AG04450 (cell line): ENCODE measurements at regions not wholly inside any gene's neighbourhood (a gene's known extent, or its start where the extent isn't known, plus 50 kb on each side); places are given as distances from the start of the nearest gene placed in this dataset.

Source experiments
- CTCF ChIA-PET: fragments of 300-600, 350-600 bp; formaldehyde crosslinking; extraction: SDS; loops from one replicate; lab custom pipeline; 2022; ENCODE audit warnings: antibody characterized with exemption, inconsistent platforms; lab: Charles Lee
- POLR2A ChIA-PET: fragments of 350-600 bp; formaldehyde crosslinking; extraction: SDS; loops from one replicate; lab custom pipeline; 2021; ENCODE audit warnings: antibody characterized with exemption, inconsistent platforms; lab: Yijun Ruan, JAX
- DNase-seq: peaks from one replicate; pipeline ENCODE4 v3.0.0-alpha.2; 2011; ENCODE audit warnings: low read depth, low spot score
- H3K27ac ChIP-seq: one replicate; pipeline ENCODE4 v1.5.1; 2012; ENCODE audit warnings: low read depth, low read length, control low read depth
- H3K27me3 ChIP-seq: one replicate; pipeline ENCODE4 v1.6.0; 2012; ENCODE audit warnings: low read length; ENCODE audit not compliant: control insufficient read depth, insufficient read depth
- H3K4me3 ChIP-seq: 2 replicates; pipeline ENCODE4 v1.5.1; 2011; ENCODE audit warnings: mild to moderate bottlenecking, low read depth, low read length, control low read depth
- H3K9me3 ChIP-seq: 2 replicates; pipeline ENCODE4 v1.5.1; 2012; ENCODE audit warnings: low read length; ENCODE audit not compliant: control insufficient read depth, insufficient read depth
- TF ChIP-seq, protein P1 (sequence below): IDR thresholded peaks from 2 replicates; pipeline ENCODE4 v1.5.1; 2011; ENCODE audit warnings: low read depth, low read length, control low read depth, inconsistent platforms

GRCh38 chr4:187575706-187576105, 419.9 kb upstream of the ZFP42 start:
- TF ChIP-seq, protein P1, sequence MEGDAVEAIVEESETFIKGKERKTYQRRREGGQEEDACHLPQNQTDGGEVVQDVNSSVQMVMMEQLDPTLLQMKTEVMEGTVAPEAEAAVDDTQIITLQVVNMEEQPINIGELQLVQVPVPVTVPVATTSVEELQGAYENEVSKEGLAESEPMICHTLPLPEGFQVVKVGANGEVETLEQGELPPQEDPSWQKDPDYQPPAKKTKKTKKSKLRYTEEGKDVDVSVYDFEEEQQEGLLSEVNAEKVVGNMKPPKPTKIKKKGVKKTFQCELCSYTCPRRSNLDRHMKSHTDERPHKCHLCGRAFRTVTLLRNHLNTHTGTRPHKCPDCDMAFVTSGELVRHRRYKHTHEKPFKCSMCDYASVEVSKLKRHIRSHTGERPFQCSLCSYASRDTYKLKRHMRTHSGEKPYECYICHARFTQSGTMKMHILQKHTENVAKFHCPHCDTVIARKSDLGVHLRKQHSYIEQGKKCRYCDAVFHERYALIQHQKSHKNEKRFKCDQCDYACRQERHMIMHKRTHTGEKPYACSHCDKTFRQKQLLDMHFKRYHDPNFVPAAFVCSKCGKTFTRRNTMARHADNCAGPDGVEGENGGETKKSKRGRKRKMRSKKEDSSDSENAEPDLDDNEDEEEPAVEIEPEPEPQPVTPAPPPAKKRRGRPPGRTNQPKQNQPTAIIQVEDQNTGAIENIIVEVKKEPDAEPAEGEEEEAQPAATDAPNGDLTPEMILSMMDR: no peak
- no peak overlapping the region for H3K27ac ChIP-seq
- POLR2A ChIA-PET: no interaction called here
- no peak for DNase-seq
- H3K4me3 ChIP-seq: no peak overlapping the region
- CTCF ChIA-PET: no interaction called here
- H3K27me3 ChIP-seq: no peaks in the 10 kb centered on the region
- no peaks in the 10 kb centered on the region for H3K9me3 ChIP-seq

DNA sequence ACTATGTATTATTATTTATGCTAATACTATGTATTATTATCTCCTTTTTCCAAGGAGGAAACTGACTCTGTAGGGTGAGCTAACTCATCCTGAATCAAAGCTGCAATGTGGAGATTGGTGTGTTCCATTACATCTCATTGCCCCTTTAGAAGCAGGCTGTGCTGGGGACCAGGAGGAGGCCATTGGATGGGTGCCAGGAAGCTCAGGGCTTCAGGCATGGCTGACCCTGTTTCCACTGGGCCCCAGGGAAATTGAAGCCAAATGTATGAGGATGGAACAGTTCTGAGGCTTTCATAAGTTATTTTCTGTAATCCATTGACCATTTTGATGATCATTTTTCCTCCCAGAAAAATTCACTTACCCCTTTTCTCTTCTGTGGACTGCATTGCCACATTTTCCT, 418.8 kb upstream of the ZFP42 start:
- Histone ChIP-seq H3K4me3 (no peak overlapping the region), H3K27me3 (no peaks in the 10 kb centered on the region), H3K9me3 (no peaks in the 10 kb centered on the region), H3K27ac (no peak overlapping the region)
- TF ChIP-seq, protein P1: no peak
- POLR2A ChIA-PET: no interaction called here
- CTCF ChIA-PET: no interaction called here
- DNase-seq: no peak

DNA sequence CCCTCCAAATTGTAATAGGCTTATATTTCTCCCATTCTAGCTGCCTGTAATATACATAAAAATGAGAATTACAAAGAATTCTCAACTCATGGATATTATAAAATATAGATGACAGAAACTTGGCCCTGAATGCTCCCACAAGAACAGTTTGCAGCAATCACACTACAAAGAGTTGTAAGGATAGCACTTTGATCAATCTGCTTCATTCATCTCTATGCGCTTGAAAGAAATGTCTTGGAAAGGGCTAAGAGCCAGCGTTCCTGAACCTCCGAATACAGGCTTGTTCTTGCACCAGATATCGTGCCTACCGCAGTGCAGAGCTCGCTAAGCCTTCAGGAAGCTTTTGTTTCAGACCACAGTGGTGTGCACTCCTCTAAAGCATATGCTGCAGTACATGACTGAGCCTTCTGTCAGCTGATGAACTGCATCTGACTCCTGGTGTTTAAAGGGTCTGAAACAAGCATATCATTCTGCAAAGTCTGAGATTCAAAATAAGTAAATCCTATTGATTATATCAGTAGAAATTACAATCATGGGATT, 417.6 kb upstream of the ZFP42 start:
- CTCF ChIA-PET: no interaction called here
- DNase-seq: no peak
- H3K27ac ChIP-seq: no peak overlapping the region
- POLR2A ChIA-PET: no interaction called here
- no peaks in the 10 kb centered on the region for H3K27me3 ChIP-seq
- no peaks in the 10 kb centered on the region for H3K9me3 ChIP-seq
- TF ChIP-seq, protein P1: no peak
- H3K4me3 ChIP-seq: no peak overlapping the region

DNA sequence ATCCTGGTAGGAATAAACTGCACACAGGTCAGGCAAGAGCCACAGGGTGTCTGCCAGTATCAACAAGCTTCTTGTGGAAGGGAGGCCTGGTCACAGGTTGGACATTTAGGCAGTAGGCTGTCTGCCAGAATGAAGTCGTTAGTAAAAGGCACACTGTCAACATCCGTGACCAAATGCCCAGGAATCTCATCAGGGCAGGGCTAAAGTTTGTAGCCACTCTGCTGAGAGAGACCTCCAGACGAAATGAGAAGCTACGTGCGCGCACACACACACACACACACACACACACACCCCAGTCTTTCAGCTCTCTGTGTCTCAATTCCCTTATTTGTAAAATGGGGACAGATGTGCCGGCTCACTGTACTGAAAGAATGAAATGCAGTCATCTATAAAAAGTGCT, 408.7 kb upstream of the ZFP42 start:
- ChIA-PET CTCF (no interaction called here), POLR2A (no interaction called here)
- TF ChIP-seq, protein P1: no peak
- H3K9me3 ChIP-seq: no peaks in the 10 kb centered on the region
- H3K4me3 ChIP-seq: no peak overlapping the region
- H3K27me3 ChIP-seq: no peaks in the 10 kb centered on the region
- no peak for DNase-seq
- no peak overlapping the region for H3K27ac ChIP-seq

- no peak for DNase-seq
- H3K4me3 ChIP-seq: no peak overlapping the region
- no peak overlapping the region for H3K27ac ChIP-seq
- TF ChIP-seq, protein P1: no peak
- CTCF ChIA-PET: no interaction called here
- no peaks in the 10 kb centered on the region for H3K27me3 ChIP-seq
- H3K9me3 ChIP-seq: no peaks in the 10 kb centered on the region
- POLR2A ChIA-PET: no interaction called here
Measured at GRCh38 chr4:187598196-187598595, 397.4 kb upstream of the ZFP42 start.
